Mucosa of rectum (tissue), 2 donors: ENCODE measurements at regions not wholly inside any gene's neighbourhood (a gene's known extent, or its start where the extent isn't known, plus 50 kb on each side); places are given as distances from the start of the nearest gene placed in this dataset.

Experiments
- H3K27ac ChIP-seq, 2 donors: one replicate each; pipeline ENCODE4 v1.7.0; 2013; ENCODE audit warnings: inconsistent platforms in 2 of 2, low read depth in 2 of 2, low read length in 2 of 2
- H3K27me3 ChIP-seq, 2 donors: one replicate each; pipeline ENCODE4 v1.7.0; 2013; ENCODE audit warnings: low read length in 2 of 2; ENCODE audit not compliant: control insufficient read depth in 2 of 2, insufficient read depth in 2 of 2
- H3K36me3 ChIP-seq, 2 donors: one replicate each; pipeline ENCODE4 v1.7.0; 2013; ENCODE audit warnings: low read length in 2 of 2; ENCODE audit not compliant: control insufficient read depth in 2 of 2, insufficient read depth in 2 of 2
- H3K4me1 ChIP-seq, 2 donors: one replicate each; pipeline ENCODE4 v1.7.0; 2013; ENCODE audit warnings: low read length in 2 of 2, mild to moderate bottlenecking in 1 of 2; ENCODE audit not compliant: control insufficient read depth in 2 of 2, insufficient read depth in 2 of 2
- H3K4me3 ChIP-seq, 2 donors: one replicate each; pipeline ENCODE4 v1.7.0; 2013; ENCODE audit warnings: low read length in 2 of 2
- H3K9ac ChIP-seq, 2 donors: one replicate each; pipeline ENCODE4 v1.7.0; 2013; ENCODE audit warnings: low read length in 2 of 2, low read depth in 1 of 2, mild to moderate bottlenecking in 1 of 2
- H3K9me3 ChIP-seq, 2 donors: one replicate each; pipeline ENCODE4 v1.7.0; 2013; ENCODE audit warnings: low read length in 2 of 2; ENCODE audit not compliant: control insufficient read depth in 2 of 2
- donor health status: healthy.
- donor health status: Normal muscosa, but diverticular disease.

- Histone ChIP-seq H3K27ac (no peak overlapping the region), H3K36me3 (no peaks in the 10 kb centered on the region), H3K9me3 (no peaks in the 10 kb centered on the region), H3K4me3 (no peak overlapping the region), H3K9ac (no peak overlapping the region), H3K4me1 (peaks cover 5% of the 10 kb centered on the region in 2 donors), H3K27me3 (peaks cover 7 to 15% of the 10 kb centered on the region in 2 donors)
These were observed 231.0 kb upstream of the IGF1R start for GRCh38 chr15:98417346-98417745.

- H3K36me3 ChIP-seq: no peaks in the 10 kb centered on the region
- H3K27me3 ChIP-seq: peaks cover 12 to 21% of the 10 kb centered on the region in 2 donors
- H3K4me1 ChIP-seq: peaks cover 5% of the 10 kb centered on the region in 2 donors
- no peak overlapping the region for H3K9ac ChIP-seq
- no peaks in the 10 kb centered on the region for H3K9me3 ChIP-seq
- H3K27ac ChIP-seq: no peak overlapping the region
- no peak overlapping the region for H3K4me3 ChIP-seq
These were observed 230.2 kb upstream of the IGF1R start for GRCh38 chr15:98418122-98418521.

- H3K27me3 ChIP-seq: peaks cover 14 to 21% of the 10 kb centered on the region in 2 donors
- peaks cover 5% of the 10 kb centered on the region in 2 donors for H3K4me1 ChIP-seq
- no peak overlapping the region for H3K4me3 ChIP-seq
- H3K27ac ChIP-seq: no peak overlapping the region
- H3K9me3 ChIP-seq: no peaks in the 10 kb centered on the region
- no peak overlapping the region for H3K9ac ChIP-seq
- no peaks in the 10 kb centered on the region for H3K36me3 ChIP-seq
These were observed 229.1 kb upstream of the IGF1R start for GRCh38 chr15:98419173-98419780.

- Histone ChIP-seq H3K4me1 (peaks cover 5% of the 10 kb centered on the region in 2 donors), H3K4me3 (no peak overlapping the region), H3K36me3 (no peaks in the 10 kb centered on the region), H3K9me3 (no peaks in the 10 kb centered on the region), H3K27me3 (peaks cover 16 to 21% of the 10 kb centered on the region in 2 donors), H3K27ac (no peak overlapping the region), H3K9ac (no peak overlapping the region)
These were observed 227.5 kb upstream of the IGF1R start for GRCh38 chr15:98420837-98421236.

- peak overlapping the region in 1 of 2 donors; percentile 31 for H3K4me3 ChIP-seq
- H3K27me3 ChIP-seq: peaks cover 17 to 21% of the 10 kb centered on the region in 2 donors
- no peak overlapping the region for H3K9ac ChIP-seq
- no peaks in the 10 kb centered on the region for H3K36me3 ChIP-seq
- peaks cover 5% of the 10 kb centered on the region in 2 donors for H3K4me1 ChIP-seq
- H3K9me3 ChIP-seq: no peaks in the 10 kb centered on the region
- H3K27ac ChIP-seq: no peak overlapping the region
These were observed 226.8 kb upstream of the IGF1R start for GRCh38 chr15:98421419-98422129.

GRCh38 chr15:98422130-98422478, 226.2 kb upstream of the IGF1R start:
- H3K36me3 ChIP-seq: no peaks in the 10 kb centered on the region
- peaks cover 19 to 23% of the 10 kb centered on the region in 2 donors for H3K27me3 ChIP-seq
- peaks cover 5% of the 10 kb centered on the region in 2 donors for H3K4me1 ChIP-seq
- no peak overlapping the region for H3K9ac ChIP-seq
- H3K9me3 ChIP-seq: no peaks in the 10 kb centered on the region
- no peak overlapping the region for H3K27ac ChIP-seq
- H3K4me3 ChIP-seq: no peak overlapping the region

GRCh38 chr15:98425173-98425572, 223.2 kb upstream of the IGF1R start:
- Histone ChIP-seq H3K27ac (no peak overlapping the region), H3K4me1 (peaks cover 5 to 9% of the 10 kb centered on the region in 2 donors), H3K9me3 (no peaks in the 10 kb centered on the region), H3K4me3 (no peak overlapping the region), H3K9ac (no peak overlapping the region), H3K36me3 (no peaks in the 10 kb centered on the region), H3K27me3 (peaks cover 19 to 29% of the 10 kb centered on the region in 2 donors)

- H3K27me3 ChIP-seq: peaks cover 11 to 16% of the 10 kb centered on the region in 2 donors
- peaks cover 0 to 4% of the 10 kb centered on the region in 2 donors for H3K4me1 ChIP-seq
- H3K4me3 ChIP-seq: no peak overlapping the region
- H3K36me3 ChIP-seq: no peaks in the 10 kb centered on the region
- H3K9ac ChIP-seq: no peak overlapping the region
- H3K9me3 ChIP-seq: no peaks in the 10 kb centered on the region
- H3K27ac ChIP-seq: no peak overlapping the region
These were observed 221.0 kb upstream of the IGF1R start for GRCh38 chr15:98427321-98427720.

- Histone ChIP-seq H3K27me3 (peaks cover 7 to 10% of the 10 kb centered on the region in 2 donors), H3K27ac (no peak overlapping the region), H3K9ac (no peak overlapping the region), H3K4me3 (peak overlapping the region; percentile 33 to 50), H3K4me1 (peaks cover 0 to 4% of the 10 kb centered on the region in 2 donors), H3K36me3 (no peaks in the 10 kb centered on the region), H3K9me3 (no peaks in the 10 kb centered on the region)
These were observed 219.9 kb upstream of the IGF1R start for GRCh38 chr15:98428253-98428989.

- H3K27me3 ChIP-seq: peaks cover 2 to 10% of the 10 kb centered on the region in 2 donors
These were observed 217.2 kb upstream of the IGF1R start for GRCh38 chr15:98431171-98431570.

More at GRCh38 chr15:98431171-98431570, 217.2 kb upstream of the IGF1R start:
- Histone ChIP-seq H3K36me3 (no peaks in the 10 kb centered on the region), H3K4me1 (peaks cover 0 to 4% of the 10 kb centered on the region in 2 donors), H3K9ac (no peak overlapping the region), H3K9me3 (no peaks in the 10 kb centered on the region), H3K27ac (no peak overlapping the region), H3K4me3 (no peak overlapping the region)
